22Rv1 (cell line): ENCODE measurements at regions not wholly inside any gene's neighbourhood (a gene's known extent, or its start where the extent isn't known, plus 50 kb on each side); places are given as distances from the start of the nearest gene placed in this dataset.

Experiments
- H3K27ac ChIP-seq: fragments of 450-650 bp; 2 replicates; pipeline ENCODE4 v1.5.1; 2017
- CTCF ChIP-seq: fragments of 450-650 bp; IDR thresholded peaks from 2 replicates; pipeline ENCODE4 v1.5.1; 2017; ENCODE audit warnings: mild to moderate bottlenecking
- ZFX ChIP-seq: fragments of 450-650 bp; IDR thresholded peaks from 2 replicates; pipeline ENCODE4 v1.6.1; 2017; ENCODE audit warnings: antibody characterized with exemption, borderline replicate concordance

GRCh38 chr16:80463326-80463725 is 77.5 kb upstream of the DYNLRB2 start:
- TF ChIP-seq CTCF, result no peak
- TF ChIP-seq ZFX, result no peak
- H3K27ac ChIP-seq, result no peak overlapping the region

- H3K27ac ChIP-seq, result no peak overlapping the region
- no peak for TF ChIP-seq ZFX
- no peak for TF ChIP-seq CTCF
Observed at GRCh38 chr16:80462917-80463316, 77.9 kb upstream of the DYNLRB2 start.

DNA sequence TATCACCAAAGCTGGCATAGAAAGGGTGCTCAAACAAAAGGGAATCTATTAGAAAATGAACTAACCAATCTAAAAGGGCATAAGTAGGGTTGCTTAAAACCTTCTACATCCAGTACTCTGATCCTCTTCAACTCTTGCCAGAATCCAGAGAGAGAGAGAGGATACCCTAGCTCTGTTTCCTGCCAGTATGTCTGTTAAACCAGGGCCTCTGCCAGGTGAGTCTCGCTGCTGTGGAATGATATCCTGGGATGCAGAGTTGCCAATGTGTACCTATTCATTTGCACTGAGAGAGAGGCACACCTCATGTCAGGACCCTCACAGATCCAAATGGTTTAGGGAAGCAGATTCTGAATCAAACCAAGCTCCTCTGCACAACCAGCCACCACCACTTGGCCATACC is 79.8 kb upstream of the DYNLRB2 start:
- no peak for TF ChIP-seq CTCF
- TF ChIP-seq ZFX, result no peak
- no peak overlapping the region for H3K27ac ChIP-seq

DNA sequence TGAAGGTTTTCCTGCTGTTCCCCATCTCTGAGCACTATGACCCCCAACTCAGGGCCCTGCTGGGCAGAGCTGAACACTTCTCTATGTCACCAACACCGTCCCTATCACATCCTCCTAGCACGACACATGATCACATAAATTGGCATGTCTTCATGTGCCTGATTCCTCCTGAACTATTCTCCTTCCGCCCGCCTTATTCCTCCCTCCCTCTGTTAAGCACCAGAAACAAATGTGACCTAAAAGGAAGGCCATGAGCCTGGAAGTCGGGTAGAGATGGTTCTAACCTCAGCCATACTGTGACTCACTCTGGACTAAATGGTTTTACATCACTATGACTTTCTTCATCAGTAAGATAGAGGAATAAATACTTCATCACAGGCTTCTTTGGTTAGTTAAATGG is 80.8 kb upstream of the DYNLRB2 start:
- H3K27ac ChIP-seq, result no peak overlapping the region

DNA sequence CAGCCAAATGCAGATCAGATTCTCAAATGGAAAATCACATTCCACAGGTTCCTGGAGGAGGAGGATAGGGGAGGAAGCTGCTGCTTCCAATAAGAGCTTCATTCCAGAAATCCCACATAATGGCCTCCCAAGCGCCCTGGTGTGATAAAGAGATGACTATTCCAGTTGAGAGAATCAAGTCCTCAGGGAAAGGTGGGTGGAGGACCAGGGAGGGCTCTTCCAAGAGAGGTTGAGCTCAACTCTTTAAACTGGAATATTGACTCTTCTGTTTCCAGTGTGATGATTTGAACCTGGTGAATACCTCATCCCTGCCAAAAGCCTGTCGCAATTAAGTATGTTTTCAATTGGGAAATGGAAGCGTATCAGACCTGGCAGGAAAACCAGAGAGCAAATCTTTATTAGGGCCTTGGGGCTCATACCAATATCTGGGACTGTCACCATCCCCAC is 81.4 kb upstream of the DYNLRB2 start:
- TF ChIP-seq CTCF (no peak), ZFX (no peak)
- no peak overlapping the region for H3K27ac ChIP-seq

More for the DNA sequence above, 80.8 kb upstream of the DYNLRB2 start:
- TF ChIP-seq CTCF, result no peak
- no peak for TF ChIP-seq ZFX

DNA sequence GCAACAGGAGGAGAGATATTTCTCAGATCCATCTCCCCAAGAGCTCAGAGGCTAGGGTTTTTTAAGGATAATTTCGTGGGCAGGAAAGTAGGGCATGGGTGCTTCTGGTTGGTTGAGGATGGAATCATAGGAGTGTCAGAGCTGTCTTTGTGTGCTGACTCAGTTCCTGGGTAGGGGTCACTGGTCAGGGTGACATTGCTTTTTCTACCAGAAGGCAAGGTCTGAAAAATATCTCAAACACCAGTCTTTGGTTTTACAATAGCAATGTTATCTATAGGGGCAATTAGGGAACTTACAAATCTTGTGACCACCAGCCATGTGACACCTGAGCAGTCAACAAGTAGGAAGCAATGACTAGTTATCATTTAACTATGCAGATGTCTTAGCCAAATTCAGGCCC is 82.9 kb upstream of the DYNLRB2 start:
- H3K27ac ChIP-seq, result no peak overlapping the region
- TF ChIP-seq ZFX (no peak), CTCF (no peak)

DNA sequence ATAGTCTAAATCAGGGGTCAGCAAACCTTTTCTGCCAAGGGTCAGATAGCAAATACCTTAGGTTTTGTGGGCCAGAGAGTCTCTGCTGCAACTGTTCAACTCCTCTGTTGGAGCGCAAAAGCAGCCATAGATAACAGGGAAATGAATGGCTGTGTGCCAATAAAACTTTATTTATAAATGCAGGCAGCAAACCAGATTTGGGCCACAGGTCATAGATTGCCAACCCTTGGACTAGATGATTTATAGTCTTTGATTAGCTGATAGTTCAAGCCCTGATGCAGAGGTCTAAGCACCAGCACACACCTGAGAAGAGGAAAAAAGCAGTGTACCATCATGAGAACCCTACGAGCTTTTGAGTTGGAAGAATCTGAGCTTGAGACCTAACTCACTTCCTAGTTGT is 86.0 kb upstream of the DYNLRB2 start:
- TF ChIP-seq ZFX, result no peak
- TF ChIP-seq CTCF, result no peak
- H3K27ac ChIP-seq, result no peak overlapping the region
